ENCODE measurements at regions not wholly inside any gene's neighbourhood (a gene's known extent, or its start where the extent isn't known, plus 50 kb on each side); places are given as distances from the start of the nearest gene placed in this dataset.

DNA sequence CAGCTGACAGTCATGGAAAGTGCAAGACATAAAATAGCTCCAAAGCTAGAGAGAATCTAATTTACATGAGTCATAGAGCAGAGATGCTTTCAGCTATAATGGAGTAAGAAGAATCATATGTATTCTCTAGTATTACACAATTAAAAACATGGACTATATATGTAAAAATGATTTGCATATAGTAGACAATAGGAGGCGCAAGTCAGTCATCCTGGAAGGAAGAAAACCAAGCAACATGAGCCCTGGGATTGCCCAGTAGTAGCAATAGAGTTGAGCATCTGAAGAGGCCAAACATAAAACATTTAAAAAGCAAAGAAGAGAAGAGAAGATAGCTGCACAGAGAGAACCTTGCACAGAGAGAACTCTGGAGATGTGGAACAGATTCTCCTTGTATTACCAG lies 455.0 kb downstream of the EPHA3 start:
- H3K27ac ChIP-seq (replicated peaks): no peak overlapping the region
- no peak for DNase-seq (ENCODE audit: low read depth in 1 of 2, low spot score in 1 of 2)
- H3K27me3 ChIP-seq (ENCODE audit: insufficient read depth, poor library complexity, severe bottlenecking): no peaks in the 10 kb centered on the region
- no peak overlapping the region for H3K4me3 ChIP-seq (replicated peaks; ENCODE audit: insufficient read depth, low read length)
- TF ChIP-seq GABPA (IDR thresholded peaks at IDR 0.05; ENCODE audit: low read depth): no peak
- no peak for TF ChIP-seq SPI1 (IDR thresholded peaks at IDR 0.05; ENCODE audit: borderline replicate concordance, low read depth)

DNA sequence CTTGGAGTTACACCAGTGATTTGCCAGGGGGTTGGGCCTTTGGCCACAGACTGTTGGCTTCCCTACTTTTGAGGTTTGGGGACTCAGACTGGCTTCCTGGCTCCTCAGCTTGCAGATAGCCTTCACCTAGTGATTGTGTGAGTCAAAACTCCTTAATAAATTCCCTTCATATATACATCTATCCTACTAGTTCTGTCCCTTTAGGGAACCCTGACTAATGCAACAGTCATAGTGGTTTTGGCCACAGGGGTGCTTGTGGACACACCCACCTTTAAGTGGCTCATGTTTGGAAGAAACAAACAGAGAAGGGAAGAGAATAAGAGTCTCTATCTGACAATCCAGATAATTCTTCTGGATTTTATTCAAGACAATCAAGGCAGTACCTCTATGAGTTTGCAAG lies 457.7 kb downstream of the EPHA3 start:
- Histone ChIP-seq H3K27me3 (ENCODE audit: insufficient read depth, poor library complexity, severe bottlenecking) (no peaks in the 10 kb centered on the region), H3K27ac (replicated peaks) (no peak overlapping the region), H3K4me3 (replicated peaks; ENCODE audit: insufficient read depth, low read length) (no peak overlapping the region)
- TF ChIP-seq, protein P1, sequence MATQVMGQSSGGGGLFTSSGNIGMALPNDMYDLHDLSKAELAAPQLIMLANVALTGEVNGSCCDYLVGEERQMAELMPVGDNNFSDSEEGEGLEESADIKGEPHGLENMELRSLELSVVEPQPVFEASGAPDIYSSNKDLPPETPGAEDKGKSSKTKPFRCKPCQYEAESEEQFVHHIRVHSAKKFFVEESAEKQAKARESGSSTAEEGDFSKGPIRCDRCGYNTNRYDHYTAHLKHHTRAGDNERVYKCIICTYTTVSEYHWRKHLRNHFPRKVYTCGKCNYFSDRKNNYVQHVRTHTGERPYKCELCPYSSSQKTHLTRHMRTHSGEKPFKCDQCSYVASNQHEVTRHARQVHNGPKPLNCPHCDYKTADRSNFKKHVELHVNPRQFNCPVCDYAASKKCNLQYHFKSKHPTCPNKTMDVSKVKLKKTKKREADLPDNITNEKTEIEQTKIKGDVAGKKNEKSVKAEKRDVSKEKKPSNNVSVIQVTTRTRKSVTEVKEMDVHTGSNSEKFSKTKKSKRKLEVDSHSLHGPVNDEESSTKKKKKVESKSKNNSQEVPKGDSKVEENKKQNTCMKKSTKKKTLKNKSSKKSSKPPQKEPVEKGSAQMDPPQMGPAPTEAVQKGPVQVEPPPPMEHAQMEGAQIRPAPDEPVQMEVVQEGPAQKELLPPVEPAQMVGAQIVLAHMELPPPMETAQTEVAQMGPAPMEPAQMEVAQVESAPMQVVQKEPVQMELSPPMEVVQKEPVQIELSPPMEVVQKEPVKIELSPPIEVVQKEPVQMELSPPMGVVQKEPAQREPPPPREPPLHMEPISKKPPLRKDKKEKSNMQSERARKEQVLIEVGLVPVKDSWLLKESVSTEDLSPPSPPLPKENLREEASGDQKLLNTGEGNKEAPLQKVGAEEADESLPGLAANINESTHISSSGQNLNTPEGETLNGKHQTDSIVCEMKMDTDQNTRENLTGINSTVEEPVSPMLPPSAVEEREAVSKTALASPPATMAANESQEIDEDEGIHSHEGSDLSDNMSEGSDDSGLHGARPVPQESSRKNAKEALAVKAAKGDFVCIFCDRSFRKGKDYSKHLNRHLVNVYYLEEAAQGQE (IDR thresholded peaks at IDR 0.05; ENCODE audit: insufficient replicate concordance, low read depth): no peak
- no peak for TF ChIP-seq GABPA (IDR thresholded peaks at IDR 0.05; ENCODE audit: low read depth)
- no peak for TF ChIP-seq POLR2AphosphoS5 (IDR thresholded peaks at IDR 0.05; ENCODE audit: low read depth)
- TF ChIP-seq SPI1 (IDR thresholded peaks at IDR 0.05; ENCODE audit: borderline replicate concordance, low read depth): no peak
- TF ChIP-seq, protein P2, sequence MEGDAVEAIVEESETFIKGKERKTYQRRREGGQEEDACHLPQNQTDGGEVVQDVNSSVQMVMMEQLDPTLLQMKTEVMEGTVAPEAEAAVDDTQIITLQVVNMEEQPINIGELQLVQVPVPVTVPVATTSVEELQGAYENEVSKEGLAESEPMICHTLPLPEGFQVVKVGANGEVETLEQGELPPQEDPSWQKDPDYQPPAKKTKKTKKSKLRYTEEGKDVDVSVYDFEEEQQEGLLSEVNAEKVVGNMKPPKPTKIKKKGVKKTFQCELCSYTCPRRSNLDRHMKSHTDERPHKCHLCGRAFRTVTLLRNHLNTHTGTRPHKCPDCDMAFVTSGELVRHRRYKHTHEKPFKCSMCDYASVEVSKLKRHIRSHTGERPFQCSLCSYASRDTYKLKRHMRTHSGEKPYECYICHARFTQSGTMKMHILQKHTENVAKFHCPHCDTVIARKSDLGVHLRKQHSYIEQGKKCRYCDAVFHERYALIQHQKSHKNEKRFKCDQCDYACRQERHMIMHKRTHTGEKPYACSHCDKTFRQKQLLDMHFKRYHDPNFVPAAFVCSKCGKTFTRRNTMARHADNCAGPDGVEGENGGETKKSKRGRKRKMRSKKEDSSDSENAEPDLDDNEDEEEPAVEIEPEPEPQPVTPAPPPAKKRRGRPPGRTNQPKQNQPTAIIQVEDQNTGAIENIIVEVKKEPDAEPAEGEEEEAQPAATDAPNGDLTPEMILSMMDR (IDR thresholded peaks at IDR 0.05; ENCODE audit: insufficient read depth, low read length): no peak
- DNase-seq (ENCODE audit: low read depth in 1 of 2, low spot score in 1 of 2): no peak

DNA sequence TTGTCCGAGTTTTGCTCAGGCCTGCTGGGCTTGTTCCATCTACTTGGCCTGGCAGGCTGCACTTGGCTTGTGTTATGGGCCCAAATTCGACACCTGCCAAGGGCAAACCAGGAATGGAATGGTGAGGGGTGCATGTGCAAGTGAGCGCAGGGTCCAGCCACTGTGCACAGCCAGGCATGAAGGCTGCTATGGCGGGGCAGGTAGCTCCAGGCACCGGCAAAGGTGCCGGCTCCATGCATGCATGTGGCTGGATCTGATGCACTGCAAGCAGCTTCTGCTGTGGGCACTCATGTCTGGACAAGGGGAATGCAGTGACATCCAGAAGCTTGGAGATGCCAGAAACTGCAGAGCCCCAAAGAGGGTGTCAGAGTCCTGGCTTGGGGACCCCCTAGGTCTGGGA lies 463.0 kb downstream of the EPHA3 start:
- TF ChIP-seq GABPA (IDR thresholded peaks at IDR 0.05; ENCODE audit: low read depth) (no peak), POLR2AphosphoS5 (IDR thresholded peaks at IDR 0.05; ENCODE audit: low read depth) (no peak), SPI1 (IDR thresholded peaks at IDR 0.05; ENCODE audit: borderline replicate concordance, low read depth) (no peak)
- TF ChIP-seq, protein P2 (IDR thresholded peaks at IDR 0.05; ENCODE audit: insufficient read depth, low read length): no peak
- TF ChIP-seq, protein P1 (IDR thresholded peaks at IDR 0.05; ENCODE audit: insufficient replicate concordance, low read depth): no peak
- Histone ChIP-seq H3K27me3 (ENCODE audit: insufficient read depth, poor library complexity, severe bottlenecking) (no peaks in the 10 kb centered on the region), H3K27ac (replicated peaks) (no peak overlapping the region), H3K4me3 (replicated peaks; ENCODE audit: insufficient read depth, low read length) (no peak overlapping the region)
- no peak for DNase-seq (ENCODE audit: low read depth in 1 of 2, low spot score in 1 of 2)

DNA sequence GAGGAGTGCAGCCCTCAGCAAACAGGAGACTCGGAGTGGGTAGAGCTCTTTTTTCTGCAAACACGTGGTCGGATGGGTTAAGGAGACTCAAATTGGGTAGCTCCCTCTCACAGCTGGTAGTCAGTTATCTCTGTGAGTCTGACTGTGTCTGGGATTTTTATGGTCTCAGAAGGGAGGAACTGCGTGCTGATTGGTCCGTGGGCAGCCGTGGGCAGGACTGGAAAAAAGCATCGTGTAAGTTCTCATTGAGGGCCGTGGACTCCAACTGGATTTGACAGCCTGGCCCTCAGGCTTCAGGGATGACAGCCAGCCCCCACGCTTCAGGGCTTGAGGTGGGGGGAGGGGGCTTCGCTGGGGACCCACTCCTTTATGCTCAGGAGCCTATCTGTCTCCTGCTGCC lies 463.9 kb downstream of the EPHA3 start:
- Histone ChIP-seq H3K27ac (replicated peaks) (no peak overlapping the region), H3K27me3 (ENCODE audit: insufficient read depth, poor library complexity, severe bottlenecking) (no peaks in the 10 kb centered on the region), H3K4me3 (replicated peaks; ENCODE audit: insufficient read depth, low read length) (no peak overlapping the region)
- DNase-seq (ENCODE audit: low read depth in 1 of 2, low spot score in 1 of 2): no peak
- TF ChIP-seq, protein P2 (IDR thresholded peaks at IDR 0.05; ENCODE audit: insufficient read depth, low read length): no peak
- TF ChIP-seq SPI1 (IDR thresholded peaks at IDR 0.05; ENCODE audit: borderline replicate concordance, low read depth) (no peak), POLR2AphosphoS5 (IDR thresholded peaks at IDR 0.05; ENCODE audit: low read depth) (no peak), GABPA (IDR thresholded peaks at IDR 0.05; ENCODE audit: low read depth) (no peak)
- TF ChIP-seq, protein P1 (IDR thresholded peaks at IDR 0.05; ENCODE audit: insufficient replicate concordance, low read depth): no peak
